ENCODE measurements at regions not wholly inside any gene's neighbourhood (a gene's known extent, or its start where the extent isn't known, plus 50 kb on each side); places are given as distances from the start of the nearest gene placed in this dataset.

- no peak overlapping the region for H3K9ac ChIP-seq (replicated peaks in 1 of 4; ENCODE audit: extremely low read depth in 1 of 4, low read depth in 3 of 4, low read length in 3 of 4)
- DNase-seq (ENCODE audit: low read depth in 1 of 2, low spot score in 2 of 2): no peak
- H4K20me1 ChIP-seq (replicated peaks in 1 of 2; ENCODE audit: control insufficient read depth in 1 of 2, insufficient read depth in 2 of 2, low read length in 2 of 2): no peaks in the 10 kb centered on the region
- no peak overlapping the region for H2BK12ac ChIP-seq (ENCODE audit: low read depth, low read length)
- ChIA-PET POLR2A (ENCODE audit: partially characterized antibody) (no interaction called here), CTCF (ENCODE audit: partially characterized antibody) (interaction anchor here (1.1 to 1.5 kb wide), 2 partner anchors 9 to 28 kb away, joined by 3 to 4 read pairs; no protein-coding TSS in a partner anchor)
- H2BK20ac ChIP-seq (ENCODE audit: low read length): no peak overlapping the region
- no peak overlapping the region for H3K18ac ChIP-seq (ENCODE audit: extremely low read depth, low read length)
- no peak overlapping the region for H3K4me2 ChIP-seq (ENCODE audit: insufficient read depth in 1 of 2, low read depth in 2 of 2, low read length in 2 of 2)
- 71% methylated on average over 5 of the region's 5 CpGs; no CpG with 5 or more reads in 1 of the 2 experiments for WGBS, 2 experiments (ENCODE audit: extremely low coverage in 1 of 2, insufficient coverage in 1 of 2, insufficient read length in 1 of 2, insufficient replicate concordance in 2 of 2, low coverage in 1 of 2, low lambda C conversion rate in 2 of 2, missing lambda C conversion rate in 1 of 2)
- H2AFZ ChIP-seq (ENCODE audit: low read length): no peak overlapping the region
- no peak overlapping the region for H2BK5ac ChIP-seq (ENCODE audit: low read depth, low read length)
- H3K56ac ChIP-seq (replicated peaks; ENCODE audit: insufficient read length, low read depth, low read length): no peak overlapping the region
- no peak overlapping the region for H3K23ac ChIP-seq (ENCODE audit: insufficient read length)
- no peak overlapping the region for H3K4ac ChIP-seq (replicated peaks; ENCODE audit: insufficient read length, low read depth, low read length)
- no peak overlapping the region for H3K14ac ChIP-seq (ENCODE audit: insufficient read length)
- H2BK120ac ChIP-seq (replicated peaks; ENCODE audit: low read depth, low read length): no peak overlapping the region
- no peak overlapping the region for H2AK5ac ChIP-seq (ENCODE audit: low read depth, low read length)
- H4K8ac ChIP-seq (ENCODE audit: extremely low read depth, insufficient read depth, low read length): no peak overlapping the region
- peaks cover 22 to 46% (median 38%) of the 10 kb centered on the region in 4 experiments for H3K27me3 ChIP-seq (replicated peaks in 1 of 4; ENCODE audit: control insufficient read depth in 3 of 4, extremely low read depth in 1 of 4, insufficient read depth in 3 of 4, low read length in 3 of 4)
- peaks cover 5% of the 10 kb centered on the region for H3K23me2 ChIP-seq (ENCODE audit: low read depth, low read length)
- H3K4me3 ChIP-seq (ENCODE audit: extremely low read depth in 1 of 4, insufficient read depth in 2 of 4, low read depth in 3 of 4, low read length in 4 of 4): no peak overlapping the region
- H4K91ac ChIP-seq (replicated peaks; ENCODE audit: insufficient read length, low read length): no peak overlapping the region
- no peaks in the 10 kb centered on the region for H3K79me2 ChIP-seq (ENCODE audit: control insufficient read depth in 1 of 2, insufficient read depth in 2 of 2, low read length in 2 of 2)
- H3K9me3 ChIP-seq (ENCODE audit: insufficient read depth in 2 of 2, low read depth in 1 of 2, low read length in 1 of 2): no peaks in the 10 kb centered on the region
- H4K5ac ChIP-seq (ENCODE audit: insufficient read length, low read depth, low read length): no peak overlapping the region
- H3K4me1 ChIP-seq (replicated peaks in 1 of 4; ENCODE audit: control insufficient read depth in 3 of 4, insufficient read depth in 4 of 4, low read length in 3 of 4): peaks cover 3 to 17% (median 9%) of the 10 kb centered on the region in 4 experiments; a peak in 6 of 7 replicates
- FAIRE-seq: no peak
- H2BK15ac ChIP-seq (ENCODE audit: low read length): no peak overlapping the region
- H3K79me1 ChIP-seq (ENCODE audit: low read depth, low read length): no peaks in the 10 kb centered on the region
- H3K27ac ChIP-seq (ENCODE audit: low read depth, low read length): no peak overlapping the region
- H3K36me3 ChIP-seq (ENCODE audit: control insufficient read depth in 2 of 4, insufficient read depth in 4 of 4, low read length in 3 of 4): no peaks in the 10 kb centered on the region
- TF ChIP-seq EGR1 (IDR thresholded peaks at IDR 0.05; ENCODE audit: borderline replicate concordance, low read depth, low read length): no peak
- no peak for TF ChIP-seq BACH1 (IDR thresholded peaks at IDR 0.05; ENCODE audit: low read length)
- TF ChIP-seq KDM5A (IDR thresholded peaks at IDR 0.05; ENCODE audit: low read length): no peak
- no peak for TF ChIP-seq ASH2L (IDR thresholded peaks at IDR 0.05; ENCODE audit: low read length)
- no peak for TF ChIP-seq SP2 (IDR thresholded peaks at IDR 0.05; ENCODE audit: low read length)
- no peak for TF ChIP-seq RBBP5 (IDR thresholded peaks at IDR 0.05; ENCODE audit: borderline replicate concordance, low read depth, low read length)
- TF ChIP-seq POLR2AphosphoS5 (IDR thresholded peaks at IDR 0.05; ENCODE audit: low read depth, low read length): no peak
- no peak for TF ChIP-seq TBP (IDR thresholded peaks at IDR 0.05; ENCODE audit: low read depth, low read length)
- no peak for TF ChIP-seq CREB1 (IDR thresholded peaks at IDR 0.05)
Observed at GRCh38 chr2:157929871-157930667, 53.9 kb upstream of the ACVR1 start.

All from H1 (cell line).